OCI-LY1 (cell line): ENCODE measurements at regions not wholly inside any gene's neighbourhood (a gene's known extent, or its start where the extent isn't known, plus 50 kb on each side); places are given as distances from the start of the nearest gene placed in this dataset.
A peak's percentile ranks its signal among the peaks of the same experiment; 100 is the strongest.

Experiments
- CTCF ChIP-seq: fragments of 200-600 bp; sonication (generic), shearing (Covaris generic); IDR thresholded peaks from 2 replicates; pipeline ENCODE4 v1.5.1; 2017; ENCODE audit warnings: mild to moderate bottlenecking, antibody characterized with exemption, low read length, moderate library complexity, mixed read lengths
- EZH2 ChIP-seq: fragments of 200-600 bp; sonication (generic), shearing (Covaris generic); IDR thresholded peaks from 2 replicates; pipeline ENCODE4 v1.8.0; 2017; ENCODE audit warnings: borderline replicate concordance, mixed run types, mild to moderate bottlenecking, antibody characterized with exemption, low read length, moderate library complexity, mixed read lengths

- TF ChIP-seq CTCF: peak; percentile 5; the same call in 1 of the 2 replicates
- no peak for TF ChIP-seq EZH2
Measured at GRCh38 chr2:12126318-12126717, 379.9 kb downstream of the LPIN1 start.
